HCT116 (cell line): ENCODE measurements at regions not wholly inside any gene's neighbourhood (a gene's known extent, or its start where the extent isn't known, plus 50 kb on each side); places are given as distances from the start of the nearest gene placed in this dataset.

Experiments used
- ATAC-seq: fragments of 200-7000 bp; cut with Tn5 transposase; 2 replicates; pipeline ENCODE4 v1.9.1; 2020; ENCODE audit warnings: mild to moderate bottlenecking, moderate library complexity
- BruUV-seq: library from RNA; stranded (reverse); fragments of 400-500 nt; replicated peaks from 2 replicates; lab custom pipeline; 2021; lab: Mats Ljungman, UMichigan
- CTCF ChIA-PET: fragments of 300-600 bp; sonication (Branson Sonifier 250); formaldehyde crosslinking; loops from one replicate; lab custom pipeline; 2021; ENCODE audit warnings: antibody characterized with exemption; lab: Charles Lee
- POLR2A ChIA-PET: fragments of 300-600, 350-600 bp; sonication (Branson Sonifier 250); formaldehyde crosslinking; loops from one replicate; lab custom pipeline; 2021; ENCODE audit warnings: antibody characterized with exemption; lab: Charles Lee
- RAD21 ChIA-PET, 2 experiments: fragments of 300-600 bp; sonication (Branson Sonifier 250); formaldehyde crosslinking; loops; one replicate each; lab custom pipeline; 2023; ENCODE audit warnings: low total read pairs in 2 of 2; ENCODE audit not compliant: uncharacterized antibody in 2 of 2, unreplicated experiment in 2 of 2, low non-redundant PET in 1 of 2; lab: Charles Lee
- DNase-seq: peaks from one replicate; pipeline ENCODE4 v3.0.0-alpha.2; 2010; ENCODE audit warnings: low read depth, low spot score
- H2AFZ ChIP-seq: fragments of 200-600 bp; shearing (Covaris generic), sonication (generic); 2 replicates; pipeline ENCODE4 v1.6.1; 2017; ENCODE audit warnings: low read depth, mixed run types, mixed read lengths, antibody characterized with exemption, low read length; ENCODE audit not compliant: poor library complexity, severe bottlenecking
- H3K27ac ChIP-seq: 2 replicates; pipeline ENCODE4 v1.5.1; 2012; ENCODE audit warnings: low read depth, low read length
- H3K27me3 ChIP-seq: fragments of 200-600 bp; sonication (generic); 2 replicates; pipeline ENCODE4 v1.6.1; 2016; ENCODE audit warnings: mixed run types, low read length, mixed read lengths; ENCODE audit not compliant: insufficient read depth
- H3K36me3 ChIP-seq, 2 experiments: fragments of 200-500 bp in 1 of 2; fragments of 200-600 bp in 1 of 2; sonication (Bioruptor generic) in 1 of 2; sonication (generic) in 1 of 2; 2 replicates each; pipeline versions ENCODE4 v1.5.1 to v1.6.1; 2014 to 2016; ENCODE audit warnings: low read length in 2 of 2, inconsistent platforms in 1 of 2, mixed read lengths in 1 of 2, mixed run types in 1 of 2; ENCODE audit not compliant: insufficient read depth in 2 of 2, control insufficient read depth in 1 of 2
- H3K4me1 ChIP-seq, 2 experiments: fragments of 200-600 bp in 1 of 2; sonication (generic) in 1 of 2; 2 replicates each; pipeline versions ENCODE4 v1.5.1 to v1.6.1; 2012 to 2017; ENCODE audit warnings: low read length in 2 of 2, inconsistent platforms in 1 of 2, mild to moderate bottlenecking in 1 of 2, mixed read lengths in 1 of 2, mixed run types in 1 of 2, moderate library complexity in 1 of 2; ENCODE audit not compliant: insufficient read depth in 2 of 2, control insufficient read depth in 1 of 2
- H3K4me2 ChIP-seq: fragments of 200-600 bp; sonication (generic); 2 replicates; pipeline ENCODE4 v1.6.1; 2017; ENCODE audit warnings: mixed run types, low read length, mixed read lengths
- H3K4me3 ChIP-seq, 2 experiments: fragments of 200-600 bp in 1 of 2; sonication (generic) in 1 of 2; replicated peaks in 1 of 2; 2 replicates each; pipeline ENCODE4 v1.5.1; 2011 to 2016; ENCODE audit warnings: low read length in 2 of 2, control low read depth in 1 of 2, low read depth in 1 of 2, mild to moderate bottlenecking in 1 of 2, mixed read lengths in 1 of 2, mixed run types in 1 of 2
- H3K79me2 ChIP-seq: fragments of 200-600 bp; sonication (generic); 2 replicates; pipeline ENCODE4 v1.6.1; 2017; ENCODE audit warnings: mild to moderate bottlenecking, mixed run types, low read length, moderate library complexity, mixed read lengths; ENCODE audit not compliant: insufficient read depth
- H3K9ac ChIP-seq: fragments of 200-600 bp; sonication (generic); 2 replicates; pipeline ENCODE4 v1.6.1; 2016; ENCODE audit warnings: low read length, mixed read lengths
- H3K9me2 ChIP-seq: fragments of 200-600 bp; sonication (generic), shearing (Covaris generic); 2 replicates; pipeline ENCODE4 v1.6.1; 2017; ENCODE audit warnings: mixed run types, mild to moderate bottlenecking, moderate library complexity; ENCODE audit not compliant: insufficient read depth
- H3K9me3 ChIP-seq, 2 experiments: fragments of 200-500 bp in 1 of 2; fragments of 200-600 bp in 1 of 2; sonication (Bioruptor generic) in 1 of 2; sonication (generic) in 1 of 2; 2 replicates each; pipeline ENCODE4 v1.6.1; 2014 to 2017; ENCODE audit warnings: low read length in 2 of 2, mixed read lengths in 2 of 2, inconsistent platforms in 1 of 2, low read depth in 1 of 2, mild to moderate bottlenecking in 1 of 2, mixed run types in 1 of 2, moderate library complexity in 1 of 2; ENCODE audit not compliant: control insufficient read depth in 1 of 2, insufficient read depth in 1 of 2
- H4K20me1 ChIP-seq: fragments of 200-600 bp; sonication (generic), shearing (Covaris generic); 2 replicates; pipeline ENCODE4 v1.6.1; 2017; ENCODE audit warnings: mixed run types, mild to moderate bottlenecking, moderate library complexity; ENCODE audit not compliant: insufficient read depth
- CBX3 ChIP-seq: IDR thresholded peaks from 2 replicates; pipeline ENCODE4 v1.6.1; 2012; ENCODE audit warnings: low read depth
- CTCF ChIP-seq, 3 experiments: fragments of 200-600 bp in 1 of 3; sonication (generic) in 1 of 3; IDR thresholded peaks in 2 of 3; conservative IDR thresholded peaks in 1 of 3; 2 replicates each; pipeline ENCODE4 v1.5.1; 2012 to 2017; ENCODE audit warnings: low read depth in 2 of 3, low read length in 2 of 3, antibody characterized with exemption in 1 of 3, borderline replicate concordance in 1 of 3, control low read depth in 1 of 3, mild to moderate bottlenecking in 1 of 3, mixed read lengths in 1 of 3, mixed run types in 1 of 3, moderate library complexity in 1 of 3; ENCODE audit not compliant: insufficient read depth in 1 of 3
- EGR1 ChIP-seq: IDR thresholded peaks from 2 replicates; pipeline ENCODE4 v1.6.1; 2012; ENCODE audit warnings: low read depth
- JUND ChIP-seq: IDR thresholded peaks from 2 replicates; pipeline ENCODE4 v1.6.1; 2012
- POLR2AphosphoS5 ChIP-seq: IDR thresholded peaks from 2 replicates; pipeline ENCODE4 v1.6.1; 2011; ENCODE audit warnings: mild to moderate bottlenecking, low read depth, low read length, moderate library complexity
- SIN3A ChIP-seq: IDR thresholded peaks from 2 replicates; pipeline ENCODE4 v1.6.1; 2012; ENCODE audit warnings: low read depth
- SP1 ChIP-seq: IDR thresholded peaks from 2 replicates; pipeline ENCODE4 v1.6.1; 2012; ENCODE audit warnings: low read depth
- ZBTB33 ChIP-seq: IDR thresholded peaks from 2 replicates; pipeline ENCODE4 v1.6.1; 2011; ENCODE audit warnings: mild to moderate bottlenecking, low read length, moderate library complexity; ENCODE audit not compliant: insufficient replicate concordance; ENCODE audit errors: extremely low read depth
- ZFX ChIP-seq: fragments of 450-650 bp; IDR thresholded peaks from 2 replicates; pipeline ENCODE4 v1.6.1; 2017
- intact Hi-C: fragments of 100-400 bp; cut with micrococcal nuclease; formaldehyde crosslinking; loops from 2 replicates; pipeline ENCODE4 v1.10.0; 2022

DNA sequence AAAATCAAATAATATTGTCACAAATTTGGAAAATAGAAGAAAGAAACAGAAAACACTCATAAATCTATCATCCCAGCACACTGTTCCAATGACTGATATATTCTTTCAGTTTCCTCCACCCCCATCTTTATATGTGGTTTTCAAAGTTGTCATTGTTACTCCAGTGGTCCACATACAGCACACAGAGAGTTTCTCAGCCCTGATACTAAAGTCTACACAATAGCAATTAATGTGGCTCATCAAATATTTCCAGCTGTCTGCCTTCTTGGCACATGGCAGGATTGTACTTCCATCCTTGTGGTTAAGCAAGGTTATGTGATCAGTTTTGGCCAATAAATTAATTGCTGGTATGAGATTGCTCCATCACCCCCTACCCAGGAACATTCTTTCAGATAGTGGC, 221.7 kb downstream of the PDCD6IP start (continued):
- TF ChIP-seq JUND (no peak), SIN3A (no peak)

DNA sequence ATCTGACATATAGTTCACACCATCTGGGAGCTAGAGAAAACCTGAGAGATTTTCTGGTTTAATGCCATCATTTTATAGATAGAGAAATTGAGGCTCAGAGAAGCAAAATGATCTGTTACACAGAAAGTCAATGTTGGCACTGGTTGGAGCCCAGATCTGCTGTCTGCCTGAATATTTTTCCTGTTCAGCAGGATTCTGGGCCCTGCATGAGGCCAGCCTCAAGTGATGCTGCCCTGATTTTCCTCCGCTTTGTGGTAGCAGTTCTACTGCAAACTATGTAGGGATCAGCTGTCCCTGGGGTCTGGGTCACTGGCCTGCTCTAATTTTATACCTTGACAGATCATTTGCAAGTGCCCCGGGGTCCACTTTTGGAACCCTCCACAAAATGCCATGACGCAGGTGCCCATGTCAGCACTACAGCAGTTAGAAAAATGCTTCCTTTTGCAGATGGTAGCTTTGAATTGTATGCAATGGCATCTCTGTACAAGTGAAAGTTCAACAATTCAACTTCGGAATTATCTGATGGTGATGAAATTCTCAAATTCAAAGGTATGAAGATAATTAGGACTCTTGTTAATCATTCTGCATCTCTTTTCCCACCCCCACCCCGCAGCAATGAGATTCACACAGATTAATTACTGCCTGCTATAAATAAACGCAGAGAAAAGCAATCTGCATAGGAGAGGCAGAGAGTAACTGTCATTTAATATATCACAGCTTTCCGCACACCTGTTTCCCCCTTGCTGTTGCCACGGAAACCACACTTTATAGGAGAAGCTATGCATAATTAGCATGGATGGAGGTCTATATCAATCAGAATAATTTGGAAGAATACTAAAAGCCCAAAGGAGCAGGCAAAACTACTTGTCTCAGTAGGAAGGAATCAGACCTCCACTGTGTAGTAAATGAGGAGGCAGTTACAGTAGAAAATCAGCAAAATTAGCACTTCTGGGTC, 222.6 kb downstream of the PDCD6IP start:
- no peaks in the 10 kb centered on the region for H3K79me2 ChIP-seq
- RAD21 ChIA-PET = no interaction called here
- no peak overlapping the region for H2AFZ ChIP-seq
- H3K4me2 ChIP-seq = no peak overlapping the region
- intact Hi-C loops = no loop called here
- no peaks in the 10 kb centered on the region for H3K9me3 ChIP-seq
- ATAC-seq (no peak), DNase-seq (no peak)
- no peak overlapping the region for H3K9ac ChIP-seq
- H3K27ac ChIP-seq = no peak overlapping the region
- H3K9me2 ChIP-seq = no peaks in the 10 kb centered on the region
- no peaks in the 10 kb centered on the region for H4K20me1 ChIP-seq
- peaks cover 28% of the 10 kb centered on the region for H3K27me3 ChIP-seq
- POLR2A ChIA-PET = no interaction called here
- H3K36me3 ChIP-seq = no peaks in the 10 kb centered on the region
- CTCF ChIA-PET = no interaction called here
- TF ChIP-seq EGR1 (no peak), SIN3A (no peak)
- no peak overlapping the region for H3K4me3 ChIP-seq
- H3K4me1 ChIP-seq = no peaks in the 10 kb centered on the region
- BruUV-seq = no TSS peak

DNA sequence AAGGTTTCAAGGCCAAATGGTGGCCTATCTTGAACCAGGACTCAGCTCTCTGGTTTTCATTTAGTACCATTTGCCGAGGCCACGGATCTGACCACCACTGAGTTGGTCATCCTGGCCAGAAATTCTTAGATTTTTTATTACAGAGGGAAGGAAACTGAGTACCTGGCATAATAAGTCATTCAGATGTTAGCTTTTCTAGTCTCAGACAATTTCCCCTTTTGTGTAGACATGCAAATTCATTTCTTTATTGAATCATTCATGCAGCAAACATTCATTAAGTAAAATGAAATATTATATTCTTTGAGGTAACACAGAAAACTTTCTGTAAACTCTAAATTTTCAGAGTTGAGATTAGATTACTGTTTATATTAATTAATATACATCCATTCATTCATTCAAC, 223.7 kb downstream of the PDCD6IP start:
- Histone ChIP-seq H4K20me1 (no peaks in the 10 kb centered on the region), H3K4me3 (no peak overlapping the region), H3K79me2 (no peaks in the 10 kb centered on the region), H3K9ac (no peak overlapping the region), H3K9me2 (no peaks in the 10 kb centered on the region), H2AFZ (no peak overlapping the region), H3K27ac (no peak overlapping the region), H3K4me2 (no peak overlapping the region), H3K4me1 (no peaks in the 10 kb centered on the region), H3K36me3 (no peaks in the 10 kb centered on the region)
- BruUV-seq = no TSS peak
- POLR2A ChIA-PET = no interaction called here
- intact Hi-C loops = no loop called here
- DNase-seq (no peak), ATAC-seq (no peak)
- RAD21 ChIA-PET = no interaction called here
- TF ChIP-seq POLR2AphosphoS5 = no peak
- no peak for TF ChIP-seq ZBTB33
- TF ChIP-seq CTCF (IDR thresholded peaks at IDR 0.05 in 2 of 3, conservative IDR thresholded peaks at IDR 0.05 in 1 of 3; ENCODE audit: borderline replicate concordance in 1 of 3, insufficient read depth in 1 of 3, low read depth in 2 of 3, low read length in 2 of 3) = no peak
- TF ChIP-seq CBX3 = no peak
- TF ChIP-seq ZFX = no peak
- TF ChIP-seq SP1 = no peak
- TF ChIP-seq, all 23 proteins: peak for 0
- CTCF ChIA-PET = no interaction called here
- H3K9me3 ChIP-seq = no peaks in the 10 kb centered on the region
- peaks cover 28% of the 10 kb centered on the region for H3K27me3 ChIP-seq
